GM21423 (cell line): ENCODE measurements at regions not wholly inside any gene's neighbourhood (a gene's known extent, or its start where the extent isn't known, plus 50 kb on each side); places are given as distances from the start of the nearest gene placed in this dataset.
"Not testable (repeated sequence)": the region's sequence is repeated elsewhere in the genome, so short reads cannot be mapped to it uniquely, and the experiment has no call there.

Experiments
- ATAC-seq: cut with Tn5 transposase; IDR thresholded peaks from one replicate; pipeline ENCODE4 v1.9.1; 2021; ENCODE audit warnings: mild to moderate bottlenecking, moderate library complexity; ENCODE audit not compliant: unreplicated experiment

- no peak for ATAC-seq
Observed at GRCh38 chr2:142290931-142291330, 160.1 kb upstream of the LRP1B start.

GRCh38 chr2:142286618-142287017 lies 155.8 kb upstream of the LRP1B start:
- no peak for ATAC-seq

- ATAC-seq: no peak
Observed at GRCh38 chr2:142285480-142285879, 154.7 kb upstream of the LRP1B start.

- ATAC-seq: not testable (repeated sequence)
Observed at GRCh38 chr2:142284336-142284735, 153.5 kb upstream of the LRP1B start.

GRCh38 chr2:142280831-142281230 lies 150.0 kb upstream of the LRP1B start:
- no peak for ATAC-seq

GRCh38 chr2:142270990-142271389 lies 140.2 kb upstream of the LRP1B start:
- ATAC-seq: no peak

- ATAC-seq: no peak
Observed at GRCh38 chr2:142270291-142270690, 139.5 kb upstream of the LRP1B start.

- no peak for ATAC-seq
Observed at GRCh38 chr2:142259356-142259755, 128.5 kb upstream of the LRP1B start.

GRCh38 chr2:142254031-142254430 lies 123.2 kb upstream of the LRP1B start:
- no peak for ATAC-seq

- no peak for ATAC-seq
Observed at GRCh38 chr2:142241016-142241415, 110.2 kb upstream of the LRP1B start.

GRCh38 chr2:142236181-142236580 lies 105.4 kb upstream of the LRP1B start:
- no peak for ATAC-seq

GRCh38 chr2:142234741-142235140 lies 103.9 kb upstream of the LRP1B start:
- ATAC-seq: no peak

GRCh38 chr2:142223309-142223708 lies 92.5 kb upstream of the LRP1B start:
- ATAC-seq: no peak

GRCh38 chr2:142222715-142223114 lies 91.9 kb upstream of the LRP1B start:
- ATAC-seq: no peak

- ATAC-seq: no peak
Observed at GRCh38 chr2:142220901-142221300, 90.1 kb upstream of the LRP1B start.

- no peak for ATAC-seq
Observed at GRCh38 chr2:142220239-142220638, 89.4 kb upstream of the LRP1B start.

GRCh38 chr2:142218471-142218870 lies 87.7 kb upstream of the LRP1B start:
- no peak for ATAC-seq

- ATAC-seq: no peak
Observed at GRCh38 chr2:142217804-142218203, 87.0 kb upstream of the LRP1B start.

- no peak for ATAC-seq
Observed at GRCh38 chr2:142200062-142200461, 69.2 kb upstream of the LRP1B start.

GRCh38 chr2:142199073-142199472 lies 68.3 kb upstream of the LRP1B start:
- no peak for ATAC-seq

GRCh38 chr2:142190805-142191204 lies 60.0 kb upstream of the LRP1B start:
- no peak for ATAC-seq

GRCh38 chr2:142189501-142189900 lies 58.7 kb upstream of the LRP1B start:
- ATAC-seq: no peak

- no peak for ATAC-seq
Observed at GRCh38 chr2:142188562-142188961, 57.7 kb upstream of the LRP1B start.
